A549 (cell line): ENCODE measurements at regions not wholly inside any gene's neighbourhood (a gene's known extent, or its start where the extent isn't known, plus 50 kb on each side); places are given as distances from the start of the nearest gene placed in this dataset.

Experiments
- ATAC-seq, 2 experiments: fragments of 200-7000 bp in 1 of 2; fragments of >200 bp in 1 of 2; cut with Nextera tagmentation in 1 of 2; cut with Tn5 transposase in 1 of 2; 3 replicates each; pipeline versions ENCODE4 v1.8.0 to v1.9.1; 2018 to 2020; ENCODE audit warnings: mild to moderate bottlenecking in 1 of 2, moderate library complexity in 1 of 2
- CTCF ChIA-PET: fragments of 300-600 bp; sonication (Branson Sonifier 250); formaldehyde crosslinking; extraction: SDS; loops from one replicate; lab custom pipeline; 2021; ENCODE audit warnings: antibody characterized with exemption, inconsistent platforms; lab: Yijun Ruan, JAX
- POLR2A ChIA-PET: fragments of 350-600 bp; formaldehyde crosslinking; extraction: SDS; loops from one replicate; lab custom pipeline; 2021; ENCODE audit warnings: antibody characterized with exemption, inconsistent platforms; lab: Yijun Ruan, JAX
- DNase-seq, 2 experiments: peaks; one replicate each; pipeline versions ENCODE4 v3.0.0 to v3.0.0-alpha.2; 2011 to 2016; ENCODE audit warnings: low read depth in 1 of 2, low spot score in 1 of 2
- FAIRE-seq: peaks from 2 replicates; lab custom pipeline; 2011; peaks lifted over from hg19 to GRCh38; lab: Jason Lieb, UNC
- H3K27ac ChIP-seq, 2 experiments: fragments of >200 bp; sonication (Bioruptor Twin); formaldehyde crosslinking; 3 replicates each; pipeline ENCODE4 v1.5.1; 2016 to 2017
- H3K4me1 ChIP-seq: fragments of >200 bp; sonication (Bioruptor Twin); formaldehyde crosslinking; 3 replicates; pipeline ENCODE4 v1.6.1; 2016
- H3K4me2 ChIP-seq: fragments of >200 bp; sonication (Bioruptor Twin); formaldehyde crosslinking; 3 replicates; pipeline ENCODE4 v1.6.1; 2016
- H3K4me3 ChIP-seq: fragments of >200 bp; sonication (Bioruptor Twin); formaldehyde crosslinking; 3 replicates; pipeline ENCODE4 v1.5.1; 2016
- H3K9me3 ChIP-seq: fragments of >200 bp; sonication (Bioruptor Twin); formaldehyde crosslinking; 3 replicates; pipeline ENCODE4 v1.6.1; 2016
- CHD2 ChIP-seq: fragments of 150-350 bp; IDR thresholded peaks from 2 replicates; pipeline ENCODE4 v1.6.1; 2014; ENCODE audit warnings: low read length; ENCODE audit not compliant: partially characterized antibody
- ESRRA ChIP-seq: fragments of 150-350 bp; IDR thresholded peaks from 2 replicates; pipeline ENCODE4 v1.6.1; 2014; ENCODE audit warnings: mild to moderate bottlenecking, low read length, borderline replicate concordance
- FOXS1 ChIP-seq: fragments of 250-450 bp; sonication (Bioruptor Pico); IDR thresholded peaks from 2 replicates; pipeline ENCODE4 v1.5.0; 2020; ENCODE audit warnings: mild to moderate bottlenecking, moderate library complexity
- HDAC2 ChIP-seq: fragments of 200-600 bp; sonication (generic); IDR thresholded peaks from 2 replicates; pipeline ENCODE4 v1.6.1; 2016
- HES2 ChIP-seq: fragments of >200 bp; sonication (Bioruptor Twin); formaldehyde crosslinking; IDR thresholded peaks from 2 replicates; pipeline ENCODE4 v1.6.1; 2016
- HEYL ChIP-seq: fragments of 250-450 bp; sonication (Bioruptor Pico); IDR thresholded peaks from 2 replicates; pipeline ENCODE4 v1.8.0; 2021; ENCODE audit warnings: mild to moderate bottlenecking, moderate library complexity
- HOXB13 ChIP-seq: fragments of 250-450 bp; sonication (Bioruptor Pico); IDR thresholded peaks from 2 replicates; pipeline ENCODE4 v1.5.0; 2020; ENCODE audit warnings: low read depth, mild to moderate bottlenecking, moderate library complexity
- JUN ChIP-seq, 2 experiments: fragments of >200 bp; sonication (Bioruptor Twin); formaldehyde crosslinking; IDR thresholded peaks; 2 replicates in 1 of 2; 3 replicates in 1 of 2; pipeline ENCODE4 v1.6.1; 2016 to 2017
- JUNB ChIP-seq: fragments of >200 bp; sonication (Bioruptor Twin); formaldehyde crosslinking; IDR thresholded peaks from 2 replicates; pipeline ENCODE4 v1.6.1; 2016
- MYC ChIP-seq: IDR thresholded peaks from 2 replicates; pipeline ENCODE4 v1.6.1; 2012; ENCODE audit warnings: mild to moderate bottlenecking, inconsistent platforms, low read length, improper control_type of control experiment, borderline replicate concordance
- NFE2L2 ChIP-seq: fragments of 150-350 bp; conservative IDR thresholded peaks from 2 replicates; pipeline ENCODE4 v1.6.1; 2014; ENCODE audit warnings: low read length
- POLR2A ChIP-seq: IDR thresholded peaks from 2 replicates; pipeline ENCODE4 v1.6.1; 2012; ENCODE audit warnings: mild to moderate bottlenecking, low read length
- POLR2AphosphoS2 ChIP-seq: conservative IDR thresholded peaks from 2 replicates; pipeline ENCODE4 v1.6.1; 2012; ENCODE audit warnings: low read length, improper control_type of control experiment, inconsistent platforms
- RAD21 ChIP-seq, 2 experiments: fragments of >200 bp in 1 of 2; sonication (Bioruptor Twin) in 1 of 2; formaldehyde crosslinking in 1 of 2; IDR thresholded peaks in 1 of 2; conservative IDR thresholded peaks in 1 of 2; 2 replicates in 1 of 2; 3 replicates in 1 of 2; pipeline ENCODE4 v1.6.1; 2012 to 2018; ENCODE audit warnings: inconsistent platforms in 1 of 2
- RFX5 ChIP-seq: fragments of 450-650 bp; IDR thresholded peaks from 2 replicates; pipeline ENCODE4 v1.7.1; 2014; ENCODE audit warnings: antibody characterized with exemption, mild to moderate bottlenecking, moderate library complexity
- SREBF2 ChIP-seq: fragments of 450-650 bp; IDR thresholded peaks from 2 replicates; pipeline ENCODE4 v1.6.1; 2014; ENCODE audit warnings: mild to moderate bottlenecking, moderate library complexity
- TFCP2L1 ChIP-seq: fragments of 250-450 bp; sonication (Bioruptor Pico); IDR thresholded peaks from 2 replicates; pipeline ENCODE4 v1.5.0; 2021; ENCODE audit warnings: mild to moderate bottlenecking
- ZC3H11A ChIP-seq: fragments of 450-650 bp; IDR thresholded peaks from 2 replicates; pipeline ENCODE4 v1.6.1; 2014; ENCODE audit warnings: antibody characterized with exemption, mild to moderate bottlenecking
- ZFP36 ChIP-seq: fragments of 450-650 bp; IDR thresholded peaks from 2 replicates; pipeline ENCODE4 v1.6.1; 2014; ENCODE audit warnings: borderline replicate concordance; ENCODE audit not compliant: partially characterized antibody
- ZNF302 ChIP-seq: fragments of 250-450 bp; sonication (Bioruptor Pico); IDR thresholded peaks from 2 replicates; pipeline ENCODE4 v1.9.0; 2021; ENCODE audit warnings: inconsistent platforms, mild to moderate bottlenecking, moderate library complexity
- WGBS: methylation state at CpG from one replicate; pipeline ENCODE4 v1.1.6; 2017; ENCODE audit errors: missing lambda C conversion rate; 5-methylcytosine and 5-hydroxymethylcytosine counted together
- TF ChIP-seq, protein P1 (sequence below): fragments of 250-450 bp; sonication (Bioruptor Pico); IDR thresholded peaks from 2 replicates; pipeline ENCODE4 v1.5.0; 2021; ENCODE audit warnings: mild to moderate bottlenecking, moderate library complexity, borderline replicate concordance
- TF ChIP-seq, protein P2 (sequence below): IDR thresholded peaks from 2 replicates; pipeline ENCODE4 v1.6.1; 2012; ENCODE audit warnings: low read depth, borderline replicate concordance
- TF ChIP-seq, protein P3 (sequence below): IDR thresholded peaks from 2 replicates; pipeline ENCODE4 v1.6.1; 2012
- TF ChIP-seq, protein P4 (sequence below): fragments of 150-350 bp; IDR thresholded peaks from 2 replicates; pipeline ENCODE4 v1.6.1; 2014; ENCODE audit warnings: low read depth, mild to moderate bottlenecking, low read length
- TF ChIP-seq, protein P5 (sequence below): fragments of >200 bp; sonication (Bioruptor Twin); formaldehyde crosslinking; IDR thresholded peaks from 3 replicates; pipeline ENCODE4 v1.6.1; 2016
- TF ChIP-seq, protein P6 (sequence below): fragments of 450-650 bp; IDR thresholded peaks from 2 replicates; pipeline ENCODE4 v1.6.1; 2014; ENCODE audit warnings: antibody characterized with exemption

GRCh38 chr7:115572111-115572510, 458.5 kb downstream of the TFEC start (continued):
- TF ChIP-seq, protein P1, sequence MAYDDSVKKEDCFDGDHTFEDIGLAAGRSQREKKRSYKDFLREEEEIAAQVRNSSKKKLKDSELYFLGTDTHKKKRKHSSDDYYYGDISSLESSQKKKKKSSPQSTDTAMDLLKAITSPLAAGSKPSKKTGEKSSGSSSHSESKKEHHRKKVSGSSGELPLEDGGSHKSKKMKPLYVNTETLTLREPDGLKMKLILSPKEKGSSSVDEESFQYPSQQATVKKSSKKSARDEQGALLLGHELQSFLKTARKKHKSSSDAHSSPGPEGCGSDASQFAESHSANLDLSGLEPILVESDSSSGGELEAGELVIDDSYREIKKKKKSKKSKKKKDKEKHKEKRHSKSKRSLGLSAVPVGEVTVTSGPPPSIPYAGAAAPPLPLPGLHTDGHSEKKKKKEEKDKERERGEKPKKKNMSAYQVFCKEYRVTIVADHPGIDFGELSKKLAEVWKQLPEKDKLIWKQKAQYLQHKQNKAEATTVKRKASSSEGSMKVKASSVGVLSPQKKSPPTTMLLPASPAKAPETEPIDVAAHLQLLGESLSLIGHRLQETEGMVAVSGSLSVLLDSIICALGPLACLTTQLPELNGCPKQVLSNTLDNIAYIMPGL (CRISPR knock-in tag), result no peak
- no peak for TF ChIP-seq RFX5
- TF ChIP-seq, all 56 proteins: peak for 0

DNA sequence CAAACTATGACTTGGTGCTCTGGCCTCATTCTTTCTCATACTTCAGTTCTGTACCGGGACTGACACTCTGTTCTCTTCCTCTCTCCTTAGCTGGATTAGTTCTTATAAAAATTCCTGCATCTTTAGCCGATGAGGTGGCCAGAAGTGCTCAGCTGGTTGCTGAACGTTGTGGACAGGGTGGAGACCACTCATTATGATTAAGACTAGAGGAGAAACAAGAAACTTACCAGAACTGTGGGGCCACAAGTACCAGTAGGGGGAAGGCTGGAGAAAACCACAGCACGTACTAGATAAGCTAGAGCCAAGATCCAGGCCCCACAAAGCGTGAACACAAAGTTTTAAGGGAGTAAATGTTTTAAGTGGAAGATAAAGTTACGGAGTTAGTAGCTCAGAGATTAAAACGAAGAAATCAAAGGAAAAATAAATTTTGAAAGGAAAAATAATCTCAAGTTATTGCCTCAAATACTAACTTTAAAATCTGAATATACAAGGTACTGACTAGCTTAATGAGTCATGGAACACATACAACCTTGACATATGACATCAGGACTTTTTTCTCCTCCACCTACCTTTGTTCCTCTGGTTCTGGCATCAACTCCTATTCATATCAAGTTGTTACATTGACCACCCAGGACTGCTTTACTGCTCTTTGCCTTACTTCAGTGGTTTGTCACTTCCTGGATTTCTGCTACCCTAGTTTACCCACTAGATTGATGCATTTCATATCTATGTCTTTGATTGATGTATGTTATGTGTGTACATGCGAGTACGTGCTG, 469.0 kb downstream of the TFEC start:
- DNase-seq (no peak), FAIRE-seq (no peak), ATAC-seq (peak in 1 of 2 experiments; percentile 35; a peak in 2 of 6 replicates)
- TF ChIP-seq SREBF2 (no peak), TFCP2L1 (CRISPR knock-in tag) (no peak), CHD2 (no peak), HEYL (no peak), HES2 (no peak), NFE2L2 (no peak), FOXS1 (CRISPR knock-in tag) (no peak), POLR2AphosphoS2 (no peak), ZC3H11A (no peak), JUN (IDR thresholded peaks at IDR 0.05) (no peak), HOXB13 (CRISPR knock-in tag) (no peak), ZFP36 (no peak)
- TF ChIP-seq, protein P2, sequence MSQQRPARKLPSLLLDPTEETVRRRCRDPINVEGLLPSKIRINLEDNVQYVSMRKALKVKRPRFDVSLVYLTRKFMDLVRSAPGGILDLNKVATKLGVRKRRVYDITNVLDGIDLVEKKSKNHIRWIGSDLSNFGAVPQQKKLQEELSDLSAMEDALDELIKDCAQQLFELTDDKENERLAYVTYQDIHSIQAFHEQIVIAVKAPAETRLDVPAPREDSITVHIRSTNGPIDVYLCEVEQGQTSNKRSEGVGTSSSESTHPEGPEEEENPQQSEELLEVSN, result no peak
- TF ChIP-seq, protein P3, sequence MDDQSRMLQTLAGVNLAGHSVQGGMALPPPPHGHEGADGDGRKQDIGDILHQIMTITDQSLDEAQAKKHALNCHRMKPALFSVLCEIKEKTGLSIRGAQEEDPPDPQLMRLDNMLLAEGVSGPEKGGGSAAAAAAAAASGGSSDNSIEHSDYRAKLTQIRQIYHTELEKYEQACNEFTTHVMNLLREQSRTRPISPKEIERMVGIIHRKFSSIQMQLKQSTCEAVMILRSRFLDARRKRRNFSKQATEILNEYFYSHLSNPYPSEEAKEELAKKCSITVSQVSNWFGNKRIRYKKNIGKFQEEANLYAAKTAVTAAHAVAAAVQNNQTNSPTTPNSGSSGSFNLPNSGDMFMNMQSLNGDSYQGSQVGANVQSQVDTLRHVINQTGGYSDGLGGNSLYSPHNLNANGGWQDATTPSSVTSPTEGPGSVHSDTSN, result no peak
- TF ChIP-seq, protein P4, sequence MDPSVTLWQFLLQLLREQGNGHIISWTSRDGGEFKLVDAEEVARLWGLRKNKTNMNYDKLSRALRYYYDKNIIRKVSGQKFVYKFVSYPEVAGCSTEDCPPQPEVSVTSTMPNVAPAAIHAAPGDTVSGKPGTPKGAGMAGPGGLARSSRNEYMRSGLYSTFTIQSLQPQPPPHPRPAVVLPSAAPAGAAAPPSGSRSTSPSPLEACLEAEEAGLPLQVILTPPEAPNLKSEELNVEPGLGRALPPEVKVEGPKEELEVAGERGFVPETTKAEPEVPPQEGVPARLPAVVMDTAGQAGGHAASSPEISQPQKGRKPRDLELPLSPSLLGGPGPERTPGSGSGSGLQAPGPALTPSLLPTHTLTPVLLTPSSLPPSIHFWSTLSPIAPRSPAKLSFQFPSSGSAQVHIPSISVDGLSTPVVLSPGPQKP, result no peak
- TF ChIP-seq, protein P5, sequence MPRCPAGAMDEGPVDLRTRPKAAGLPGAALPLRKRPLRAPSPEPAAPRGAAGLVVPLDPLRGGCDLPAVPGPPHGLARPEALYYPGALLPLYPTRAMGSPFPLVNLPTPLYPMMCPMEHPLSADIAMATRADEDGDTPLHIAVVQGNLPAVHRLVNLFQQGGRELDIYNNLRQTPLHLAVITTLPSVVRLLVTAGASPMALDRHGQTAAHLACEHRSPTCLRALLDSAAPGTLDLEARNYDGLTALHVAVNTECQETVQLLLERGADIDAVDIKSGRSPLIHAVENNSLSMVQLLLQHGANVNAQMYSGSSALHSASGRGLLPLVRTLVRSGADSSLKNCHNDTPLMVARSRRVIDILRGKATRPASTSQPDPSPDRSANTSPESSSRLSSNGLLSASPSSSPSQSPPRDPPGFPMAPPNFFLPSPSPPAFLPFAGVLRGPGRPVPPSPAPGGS, result no peak
- Histone ChIP-seq H3K4me1 (no peaks in the 10 kb centered on the region), H3K9me3 (no peaks in the 10 kb centered on the region), H3K27ac (no peak overlapping the region), H3K4me2 (no peak overlapping the region), H3K4me3 (no peak overlapping the region)
- WGBS, result 37% methylated on average over 9 of the region's 9 CpGs
- CTCF ChIA-PET, result no interaction called here
- POLR2A ChIA-PET, result no interaction called here

DNA sequence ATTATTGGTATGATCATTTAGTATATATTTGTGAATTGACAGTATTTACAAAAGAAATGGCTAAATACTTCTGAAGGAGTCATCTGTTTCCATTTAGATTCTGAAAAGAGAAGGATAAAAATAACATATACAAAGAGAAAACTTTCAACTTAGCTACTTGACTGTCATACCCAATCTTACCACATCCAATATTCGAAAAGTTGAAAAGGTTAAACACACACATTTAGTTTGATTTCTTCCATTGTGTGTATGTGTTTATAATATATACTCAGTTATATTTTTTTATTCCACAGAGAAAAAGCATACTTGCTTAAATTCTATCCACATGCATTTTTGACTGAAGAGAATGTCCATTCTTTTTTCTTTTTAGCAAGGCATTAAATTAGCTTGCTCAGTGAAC, 470.7 kb downstream of the TFEC start:
- DNase-seq (no peak), ATAC-seq (no peak), FAIRE-seq (no peak)
- H3K4me1 ChIP-seq, result no peaks in the 10 kb centered on the region
- H3K4me3 ChIP-seq, result no peak overlapping the region
- POLR2A ChIA-PET, result no interaction called here
- H3K4me2 ChIP-seq, result no peak overlapping the region
- WGBS, result 12% methylated on average over 1 of the region's 1 CpG
- CTCF ChIA-PET, result no interaction called here
- no peak overlapping the region for H3K27ac ChIP-seq
- H3K9me3 ChIP-seq, result no peaks in the 10 kb centered on the region
- TF ChIP-seq, protein P6, sequence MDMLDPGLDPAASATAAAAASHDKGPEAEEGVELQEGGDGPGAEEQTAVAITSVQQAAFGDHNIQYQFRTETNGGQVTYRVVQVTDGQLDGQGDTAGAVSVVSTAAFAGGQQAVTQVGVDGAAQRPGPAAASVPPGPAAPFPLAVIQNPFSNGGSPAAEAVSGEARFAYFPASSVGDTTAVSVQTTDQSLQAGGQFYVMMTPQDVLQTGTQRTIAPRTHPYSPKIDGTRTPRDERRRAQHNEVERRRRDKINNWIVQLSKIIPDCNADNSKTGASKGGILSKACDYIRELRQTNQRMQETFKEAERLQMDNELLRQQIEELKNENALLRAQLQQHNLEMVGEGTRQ, result no peak
- no peak for TF ChIP-seq JUNB
- no peak for TF ChIP-seq HDAC2
- TF ChIP-seq, protein P1 (CRISPR knock-in tag), result no peak
- TF ChIP-seq ZC3H11A, result no peak
- no peak for TF ChIP-seq ZNF302 (CRISPR knock-in tag)
- no peak for TF ChIP-seq MYC
- TF ChIP-seq RFX5, result no peak
- no peak for TF ChIP-seq JUN (IDR thresholded peaks at IDR 0.05)
- no peak for TF ChIP-seq RAD21 (conservative IDR thresholded peaks at IDR 0.05 in 1 of 2, IDR thresholded peaks at IDR 0.05 in 1 of 2)
- no peak for TF ChIP-seq CHD2
- TF ChIP-seq ESRRA, result no peak
- TF ChIP-seq POLR2A, result no peak
- no peak for TF ChIP-seq HOXB13 (CRISPR knock-in tag)
